HG02763 (cell line): ENCODE measurements at regions not wholly inside any gene's neighbourhood (a gene's known extent, or its start where the extent isn't known, plus 50 kb on each side); places are given as distances from the start of the nearest gene placed in this dataset.

ENCODE experiments used
- ATAC-seq: cut with Tn5 transposase; IDR thresholded peaks from one replicate; pipeline ENCODE4 v1.9.1; 2021; ENCODE audit warnings: mild to moderate bottlenecking, moderate library complexity; ENCODE audit not compliant: unreplicated experiment

DNA sequence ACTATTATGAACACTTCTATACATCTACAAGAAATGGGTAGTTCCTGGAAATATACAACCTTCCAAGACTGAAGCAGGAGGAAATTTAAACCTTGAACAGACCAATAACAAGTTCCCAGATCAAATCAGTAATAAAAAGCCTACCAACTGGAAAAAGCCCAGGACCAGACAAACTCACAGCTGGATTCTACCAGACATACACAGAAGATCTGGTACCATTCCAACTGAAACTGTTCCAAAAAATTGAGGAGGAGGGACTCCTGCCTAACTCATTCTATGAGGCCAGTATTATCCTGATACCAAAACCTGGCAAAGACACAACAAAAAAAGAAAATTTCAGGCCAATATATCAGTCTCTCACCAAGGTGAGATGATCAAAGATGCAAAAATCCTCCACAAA, 189.4 kb downstream of the RPS29 start:
- no peak for ATAC-seq

DNA sequence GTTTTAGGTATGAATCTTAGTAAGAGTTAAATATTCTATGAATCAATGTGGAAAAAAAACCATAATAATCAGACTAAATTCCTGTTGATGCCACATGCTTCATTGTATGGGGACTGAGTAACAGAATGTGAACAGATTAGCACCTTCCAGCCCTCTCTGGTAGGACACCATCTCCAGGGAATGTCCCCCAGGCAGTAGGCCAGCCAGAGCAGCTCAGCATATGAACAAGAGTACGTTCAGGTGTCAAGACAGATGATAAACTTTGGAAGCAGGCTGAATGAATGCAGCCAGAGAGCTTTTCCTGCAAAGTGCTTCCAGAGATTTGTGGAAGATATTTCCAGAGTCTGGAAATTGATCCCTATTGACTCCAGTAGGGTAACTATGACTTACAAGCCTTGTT, 204.4 kb downstream of the RPS29 start:
- ATAC-seq = no peak

DNA sequence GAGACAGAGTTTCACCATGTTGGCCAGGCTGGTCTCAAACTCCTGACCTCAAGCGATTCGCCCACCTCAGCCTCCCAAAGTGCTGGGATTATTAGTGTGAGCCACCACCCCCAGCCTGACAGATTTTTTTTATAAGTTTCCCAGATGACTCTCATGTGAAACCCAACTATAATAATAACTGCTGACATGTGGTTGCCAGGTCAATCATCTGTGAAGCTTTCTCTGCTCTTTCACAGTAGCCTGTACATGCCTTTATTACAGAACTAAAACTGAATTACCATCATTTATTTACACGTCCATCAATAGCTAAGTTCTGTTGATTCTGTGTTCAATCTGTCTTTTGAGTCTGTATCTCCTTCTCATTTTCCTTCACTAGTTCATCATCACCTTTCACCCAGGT, 218.5 kb downstream of the RPS29 start:
- no peak for ATAC-seq

DNA sequence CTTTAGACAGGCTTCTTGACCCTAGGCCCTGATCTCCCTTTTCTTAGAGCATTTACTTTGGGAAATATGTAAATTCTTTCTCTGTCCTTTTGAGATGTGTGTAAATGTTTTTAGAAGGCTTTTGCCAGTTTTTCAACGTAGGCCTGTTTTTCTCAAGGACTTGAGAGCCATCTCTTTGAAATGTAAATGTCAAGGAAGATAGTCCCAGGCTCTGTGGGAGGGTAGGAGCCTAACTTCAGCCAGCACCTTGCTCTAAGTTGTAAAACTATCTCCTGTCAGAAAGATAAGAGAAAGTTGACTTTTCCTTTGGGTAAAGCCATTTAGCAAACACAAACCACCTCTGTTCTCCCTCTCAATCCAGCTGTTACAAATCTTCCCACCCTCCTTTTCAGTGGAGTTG, 219.8 kb downstream of the RPS29 start:
- ATAC-seq = no peak

DNA sequence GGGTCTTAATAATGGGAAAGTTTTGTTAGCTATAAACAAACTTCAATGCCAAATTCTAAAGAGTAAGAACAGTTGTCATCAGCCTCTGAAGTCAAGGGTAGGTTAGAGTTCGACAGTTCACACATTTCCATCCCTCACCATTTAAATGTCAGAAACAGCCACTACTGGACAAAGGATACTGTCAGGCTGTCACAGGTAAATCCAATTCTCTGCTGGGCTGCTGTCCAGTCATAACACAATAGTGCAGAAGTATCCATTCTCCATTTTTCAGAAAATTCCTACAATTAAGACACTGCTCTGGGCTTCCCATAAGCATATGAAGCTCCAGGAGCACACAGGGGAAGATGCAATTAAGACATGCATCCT, 221.4 kb downstream of the RPS29 start:
- ATAC-seq = no peak

DNA sequence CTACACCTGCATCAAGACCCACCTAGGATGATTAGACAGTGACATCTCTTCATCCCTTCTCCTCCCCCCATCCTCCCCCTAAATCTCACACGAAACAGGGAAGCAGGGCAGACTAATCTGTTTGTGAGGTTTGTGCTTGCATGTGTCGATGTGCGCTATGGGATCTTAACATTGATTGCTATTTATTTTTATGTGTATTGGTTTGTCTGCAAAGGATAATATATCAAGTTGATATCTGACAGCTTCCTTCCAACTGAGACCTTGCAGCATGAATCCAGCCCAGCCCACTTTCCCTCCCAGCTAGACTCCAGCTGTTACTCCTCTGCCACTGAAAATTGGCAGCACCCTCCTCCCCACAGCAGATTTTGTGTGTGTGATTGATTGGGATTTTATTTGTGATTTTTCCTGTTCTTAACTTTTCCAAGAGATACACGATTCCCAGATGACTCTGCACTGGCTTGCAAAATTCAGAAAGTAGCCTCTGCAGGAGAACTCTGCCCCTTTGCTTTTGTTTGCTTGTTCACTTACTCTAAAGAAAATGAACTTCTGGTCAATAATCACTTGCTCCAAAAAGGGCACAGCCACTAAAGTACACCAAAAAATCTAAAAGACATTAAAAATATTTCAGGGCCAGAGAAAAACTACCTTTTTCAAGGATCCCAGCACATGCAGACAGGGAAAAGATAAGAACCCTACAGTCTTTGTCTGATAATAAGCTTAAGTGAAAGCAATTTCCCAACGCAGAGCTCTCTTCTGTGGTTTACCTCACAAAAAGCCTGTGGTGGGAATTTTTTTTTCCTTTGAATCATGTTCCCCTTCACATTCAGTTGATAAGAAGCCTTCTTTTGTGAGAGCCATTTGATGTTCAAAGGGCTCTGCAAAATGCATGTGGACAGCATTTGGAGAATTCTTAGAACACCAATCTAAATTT, 222.1 kb downstream of the RPS29 start:
- no peak for ATAC-seq

DNA sequence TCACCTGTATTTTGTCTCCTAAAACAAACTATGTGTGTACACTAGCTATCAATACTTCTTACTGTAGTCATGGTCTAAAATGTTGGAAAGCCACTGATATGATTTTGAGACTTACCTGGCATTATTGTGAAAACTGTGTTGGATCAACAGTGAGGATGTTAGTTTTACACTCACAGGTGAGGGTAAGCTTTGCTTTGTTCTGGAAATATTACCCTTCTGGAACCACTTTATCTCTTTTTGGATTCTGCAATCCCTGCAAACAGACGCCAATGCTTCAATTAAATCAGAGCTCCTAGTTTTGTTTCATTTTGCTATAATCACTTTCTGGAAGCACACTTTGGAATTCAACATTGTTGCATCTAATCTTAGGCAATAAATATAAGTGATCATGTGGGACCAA, 223.3 kb downstream of the RPS29 start:
- ATAC-seq = no peak

DNA sequence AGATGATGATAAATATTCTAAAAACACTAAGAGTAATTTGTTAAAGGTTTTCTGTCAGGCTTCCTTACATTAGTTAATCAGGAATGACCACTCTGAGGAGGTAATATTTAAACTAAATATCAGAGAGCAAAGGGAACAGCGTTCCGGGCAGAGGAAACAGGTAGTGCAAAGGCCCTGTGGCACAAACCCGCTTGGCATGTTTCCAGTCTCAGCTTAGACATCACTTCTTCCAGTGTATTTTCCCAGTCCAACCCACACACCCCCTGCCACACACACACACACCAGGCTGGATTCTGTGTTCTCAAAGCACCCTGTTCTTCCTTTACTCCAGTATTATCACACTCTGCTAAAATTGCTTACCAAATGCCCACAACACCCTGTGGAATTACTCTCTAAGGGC, 247.1 kb downstream of the RPS29 start:
- ATAC-seq = no peak

DNA sequence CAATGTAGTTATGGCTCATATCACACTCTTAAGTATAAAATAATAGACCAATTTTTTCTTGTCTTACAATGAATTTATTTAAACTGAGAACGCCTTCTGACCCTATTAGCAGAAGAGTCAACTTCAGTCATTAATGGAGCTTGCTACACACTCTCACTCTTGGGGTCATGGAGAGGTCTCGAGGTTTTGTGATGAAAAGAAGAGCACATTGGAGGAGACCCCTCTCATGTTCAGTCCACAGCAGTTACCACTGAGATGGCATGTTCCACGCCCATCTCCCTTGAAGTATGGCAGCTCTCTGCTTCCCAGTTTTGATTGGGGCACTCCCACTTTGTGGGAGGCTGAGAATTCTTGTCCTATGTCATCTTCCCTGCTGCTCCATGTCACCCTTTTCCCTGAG, 266.4 kb downstream of the RPS29 start:
- ATAC-seq = no peak

DNA sequence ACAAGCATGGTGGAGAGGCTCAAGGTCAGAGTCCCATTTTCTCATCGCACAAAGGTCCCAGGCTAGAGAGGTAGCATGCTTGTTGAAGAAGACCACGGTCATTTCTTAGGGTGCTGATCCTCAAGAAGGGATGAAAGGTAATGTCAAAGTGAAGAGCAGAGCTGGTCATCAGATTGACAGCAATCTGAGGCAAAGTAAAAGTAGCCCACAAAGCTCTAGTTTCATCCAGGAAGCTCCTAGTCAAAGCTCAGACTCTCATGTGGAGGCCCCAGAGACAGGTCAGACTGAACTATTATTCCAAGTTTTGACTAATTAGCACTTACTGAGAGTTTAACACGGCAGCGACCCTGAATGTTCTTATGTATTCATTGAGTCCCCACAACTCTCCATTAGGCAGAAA, 270.6 kb downstream of the RPS29 start:
- ATAC-seq = no peak

DNA sequence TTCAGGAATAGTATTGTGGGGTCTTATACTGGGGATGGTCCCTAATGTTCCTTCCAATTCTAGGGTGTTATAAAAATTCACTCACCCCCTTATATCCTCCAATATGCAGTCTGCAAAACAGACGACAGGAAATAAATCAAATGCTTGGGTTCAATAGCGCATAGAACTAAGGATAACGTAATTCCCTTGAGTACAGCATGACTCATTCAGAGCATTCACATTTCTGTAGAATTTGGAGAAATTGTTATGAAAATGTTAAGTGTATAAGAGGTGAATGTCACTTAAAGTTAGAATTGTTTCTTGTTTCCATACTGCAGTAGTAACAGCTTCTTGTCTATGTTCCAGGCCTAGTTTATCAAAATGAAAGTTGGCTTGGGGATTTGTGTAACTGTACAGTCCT, 271.4 kb downstream of the RPS29 start:
- ATAC-seq = no peak

DNA sequence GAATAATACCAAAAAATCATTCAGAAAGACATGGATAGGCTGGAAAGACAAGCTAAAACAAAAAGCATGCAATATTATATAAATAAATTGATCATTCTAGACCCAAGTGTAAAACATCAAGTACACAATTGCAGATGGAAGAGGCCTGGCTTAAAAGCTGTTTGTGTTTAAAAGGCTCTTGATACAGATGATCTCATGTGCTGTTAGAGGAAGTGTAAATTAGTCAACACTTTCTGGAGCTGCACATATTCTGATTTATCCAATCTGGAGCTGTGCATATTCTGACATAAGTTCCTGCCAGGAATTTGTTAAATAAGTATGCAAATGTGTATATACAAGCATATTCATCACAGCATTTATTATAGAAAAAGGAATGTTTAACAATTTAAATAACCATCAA, 273.1 kb downstream of the RPS29 start:
- no peak for ATAC-seq

DNA sequence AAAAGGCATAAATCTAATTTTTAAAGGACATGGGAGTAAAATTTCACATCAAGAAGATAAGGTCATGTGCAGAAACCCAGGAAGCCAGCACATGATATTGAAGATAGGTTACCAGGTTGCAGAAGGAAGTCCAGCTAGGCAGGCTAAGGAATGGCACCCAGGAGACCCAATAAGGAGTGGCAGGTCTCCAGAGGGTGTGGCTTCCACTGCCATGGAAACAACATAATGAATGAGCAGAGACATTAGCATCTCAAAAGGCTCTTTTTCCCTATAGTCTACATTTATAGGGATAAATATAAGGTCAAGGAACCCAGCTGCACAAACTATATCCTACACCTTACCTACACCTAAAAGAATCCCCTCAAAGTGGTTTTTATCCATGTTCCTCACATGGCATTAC, 275.9 kb downstream of the RPS29 start:
- ATAC-seq = no peak

DNA sequence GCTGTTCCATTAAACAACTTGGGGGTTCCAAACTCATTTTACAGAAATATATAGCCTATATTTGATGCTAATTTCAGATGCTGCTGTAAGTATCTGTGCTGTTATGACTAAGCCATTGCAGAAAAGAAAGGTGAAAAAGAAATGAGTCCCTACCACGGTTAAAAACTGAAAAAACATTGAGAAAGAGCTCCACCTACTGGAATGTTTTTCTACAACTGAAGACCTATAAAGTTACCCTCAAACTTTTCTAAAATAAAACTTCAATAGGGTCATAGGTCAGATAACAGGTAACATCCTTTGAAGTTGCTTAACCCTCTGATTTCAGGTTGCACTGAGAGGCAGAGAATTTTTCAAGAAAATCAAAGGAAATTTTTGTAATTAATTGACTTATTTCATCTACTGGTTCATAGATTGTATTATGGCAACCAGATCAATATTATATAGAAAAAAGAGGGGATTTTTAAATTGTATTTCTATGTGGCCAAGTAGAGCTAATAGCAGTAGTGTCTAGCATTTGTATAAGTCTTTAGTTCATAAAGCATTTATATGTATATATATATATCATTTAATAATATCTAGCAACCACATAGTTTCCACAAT, 279.9 kb downstream of the RPS29 start:
- ATAC-seq = no peak

DNA sequence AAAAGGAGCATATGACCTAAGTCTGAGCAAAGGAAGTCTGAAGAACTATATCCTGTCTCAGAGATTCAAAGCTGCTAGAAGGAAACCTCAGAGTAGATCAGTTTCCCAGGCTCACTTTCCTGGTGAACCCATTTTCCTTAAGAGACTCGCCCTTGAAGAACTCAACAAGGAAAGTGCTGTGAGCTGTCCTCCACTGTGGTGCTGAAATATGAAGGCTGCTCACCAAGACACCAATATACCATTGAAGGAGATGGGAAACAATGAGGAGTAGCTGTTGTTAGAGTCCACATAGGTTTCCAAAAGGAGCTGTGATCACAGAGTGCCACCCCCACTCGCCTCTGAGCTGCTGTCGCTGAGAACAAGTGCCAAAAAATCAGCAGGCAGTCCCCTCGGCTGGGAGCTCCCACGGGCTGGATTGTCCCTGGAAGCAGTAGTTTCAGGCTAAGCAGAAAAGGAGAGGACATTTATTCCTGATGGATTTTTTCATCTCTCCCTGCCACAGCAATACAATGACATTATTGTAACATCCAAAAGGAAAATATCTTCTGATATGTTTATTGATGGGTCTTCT, 282.1 kb downstream of the RPS29 start:
- ATAC-seq = no peak

DNA sequence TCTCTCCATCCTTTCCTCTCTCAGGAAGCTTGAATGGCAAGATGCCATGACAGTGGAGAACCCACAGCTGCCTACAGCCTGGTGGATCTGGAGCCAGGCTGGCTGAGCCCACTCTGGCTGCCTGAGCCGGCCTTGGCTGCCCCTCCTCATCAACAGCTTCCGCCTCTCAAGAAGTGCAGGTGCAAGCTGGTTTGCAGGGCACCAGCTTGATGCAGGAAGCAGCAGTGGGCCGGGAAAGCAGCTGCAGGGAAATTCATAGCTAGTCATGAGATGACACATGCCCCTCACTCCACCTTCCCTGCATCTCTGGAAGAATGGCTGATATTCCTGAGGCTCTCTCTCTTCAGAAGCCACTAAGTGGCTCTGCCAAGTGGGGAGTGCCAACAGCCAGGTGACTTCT, 289.1 kb downstream of the RPS29 start:
- ATAC-seq = no peak

DNA sequence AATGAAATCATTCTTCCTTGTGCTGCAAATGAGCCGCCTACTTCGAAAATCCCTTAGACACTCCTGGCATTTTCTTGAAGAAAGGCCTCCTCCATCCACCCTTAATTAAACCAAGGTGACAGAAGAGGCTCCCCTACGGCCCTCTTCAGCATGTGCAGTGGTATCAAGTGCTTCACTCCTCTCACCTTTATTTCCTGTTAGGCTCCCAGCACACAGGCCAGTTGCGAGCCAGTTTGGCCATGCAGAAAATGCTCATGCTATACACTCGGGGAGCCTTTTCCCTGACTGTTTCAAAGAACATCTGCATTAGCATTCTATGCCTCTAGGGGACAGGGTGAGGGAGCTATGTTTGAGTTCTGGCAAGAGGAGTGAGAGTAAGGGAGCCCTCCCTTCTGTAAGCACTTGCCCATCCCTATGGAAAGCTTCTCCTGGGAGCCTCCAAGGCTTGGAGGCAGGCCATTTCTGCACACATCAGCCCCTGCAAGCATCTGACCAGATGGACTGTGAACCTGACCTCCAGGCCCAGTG, 291.5 kb downstream of the RPS29 start:
- ATAC-seq = no peak

DNA sequence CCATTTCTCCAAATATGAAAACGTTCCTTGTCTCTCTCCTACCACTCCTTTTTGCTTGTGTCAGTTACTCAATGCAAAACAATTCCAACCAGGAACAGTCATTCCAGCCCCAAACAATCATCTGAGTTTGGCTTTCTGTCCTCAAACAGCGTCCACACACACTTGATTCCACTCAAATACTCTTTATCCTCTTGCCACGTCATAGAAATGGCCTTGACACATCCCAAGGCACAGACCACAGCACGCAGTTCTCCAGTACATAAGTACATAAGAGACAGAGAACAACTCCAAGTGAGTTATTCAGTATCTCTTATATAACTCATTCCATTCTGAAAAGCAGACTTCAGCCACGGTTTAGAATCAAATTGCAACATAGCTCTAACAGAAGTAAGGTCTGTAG, 299.2 kb downstream of the RPS29 start:
- ATAC-seq = no peak

DNA sequence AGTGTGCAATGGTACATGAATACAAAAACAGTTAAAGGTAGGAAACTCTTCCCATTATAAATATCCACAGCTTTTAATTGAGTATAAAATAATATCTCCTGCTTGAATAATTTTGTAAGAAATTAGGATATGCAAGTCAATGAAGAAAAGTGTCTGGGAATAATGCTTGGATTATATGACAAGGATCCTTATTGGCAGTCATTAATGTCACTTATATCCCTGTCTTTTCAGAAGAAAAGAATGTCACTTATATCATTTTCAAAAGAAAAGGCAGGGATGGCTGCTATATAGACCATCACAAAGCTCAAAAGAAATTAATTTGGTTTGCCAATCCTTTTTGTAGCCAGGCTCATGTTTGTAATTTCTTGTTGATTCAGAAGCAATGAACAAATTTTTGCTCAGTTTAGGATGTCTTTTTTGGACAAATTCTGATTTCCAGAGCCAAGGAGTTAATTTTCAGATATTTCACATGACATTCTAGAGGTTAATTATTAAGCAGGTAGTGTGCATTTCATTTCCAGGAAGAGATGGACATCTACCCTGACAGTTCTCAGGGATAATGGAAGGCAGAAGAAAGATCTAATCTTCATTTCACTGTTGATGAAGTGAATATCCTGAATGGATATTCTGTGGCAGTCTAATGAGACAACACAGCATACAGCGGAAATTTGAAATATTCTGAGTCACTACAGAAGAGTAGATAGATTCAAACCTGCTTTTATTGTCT, 299.8 kb downstream of the RPS29 start:
- no peak for ATAC-seq

DNA sequence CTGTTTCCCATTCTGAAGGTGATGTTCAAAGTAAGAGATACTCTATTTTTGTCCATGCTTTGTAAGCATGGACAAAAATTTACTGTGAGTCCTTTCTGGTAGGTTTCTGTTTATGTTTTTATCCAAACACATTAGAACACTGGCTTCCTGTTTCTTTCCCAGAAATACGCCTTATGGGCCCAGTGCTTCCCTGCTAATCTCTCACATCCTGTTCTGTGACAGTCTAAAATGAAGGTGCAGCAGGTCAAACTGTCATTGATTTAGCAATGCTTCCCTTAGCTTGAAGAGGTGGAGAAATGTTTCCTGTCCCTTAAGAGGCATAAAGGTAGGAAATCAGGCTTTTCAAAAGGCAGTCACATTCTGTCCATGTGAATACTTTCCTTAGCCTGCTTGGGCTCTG, 305.6 kb downstream of the RPS29 start:
- ATAC-seq = no peak

DNA sequence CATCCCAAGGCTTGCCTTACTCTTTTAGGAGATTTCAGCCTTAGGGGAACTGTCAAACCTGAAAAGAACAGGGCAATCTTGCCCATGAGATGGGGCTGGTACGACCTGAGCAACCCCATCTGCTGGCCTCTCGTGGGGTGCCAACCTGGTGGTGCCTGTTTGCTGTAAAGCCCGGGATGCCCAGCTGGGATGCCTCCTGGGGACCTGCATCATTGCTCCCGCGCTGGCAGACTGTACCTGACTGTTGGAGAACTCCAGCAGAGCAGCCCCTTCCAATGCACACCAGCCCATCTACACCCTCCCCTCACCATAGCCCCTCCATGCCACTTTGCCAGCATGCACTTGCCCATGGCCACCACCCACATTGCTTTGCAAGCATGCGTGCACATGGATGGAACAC, 335.7 kb downstream of the RPS29 start:
- no peak for ATAC-seq
